K562 (cell line): ENCODE measurements at regions not wholly inside any gene's neighbourhood (a gene's known extent, or its start where the extent isn't known, plus 50 kb on each side); places are given as distances from the start of the nearest gene placed in this dataset.
A peak's percentile ranks its signal among the peaks of the same experiment; 100 is the strongest.

Source experiments
- ATAC-seq: fragments of 200-7000 bp; cut with Tn5 transposase; 3 replicates; pipeline ENCODE4 v1.9.1; 2020; ENCODE audit warnings: moderate library complexity
- BruUV-seq: library from RNA; stranded (reverse); fragments of 400-500 nt; replicated peaks from 2 replicates; lab custom pipeline; 2021; lab: Mats Ljungman, UMichigan
- CTCF ChIA-PET: fragments of 300-600 bp; formaldehyde crosslinking; extraction: SDS; loops from one replicate; lab custom pipeline; 2021; ENCODE audit warnings: low intra/inter-chr PET ratio; lab: Yijun Ruan, JAX
- POLR2A ChIA-PET: fragments of 300-600, 350-650 bp; sonication (Branson Sonifier 250); formaldehyde crosslinking; extraction: SDS; loops from one replicate; lab custom pipeline; 2021; ENCODE audit warnings: antibody characterized with exemption, inconsistent platforms; lab: Yijun Ruan, JAX
- DNase-seq, 4 experiments: peaks; one replicate each; pipeline versions ENCODE4 v3.0.0 to v3.0.0-alpha.2; 2011 to 2018; ENCODE audit warnings: low spot score in 3 of 4, mixed read lengths in 3 of 4; ENCODE audit errors: extremely low read depth in 1 of 4
- FAIRE-seq: peaks from 2 replicates; lab custom pipeline; 2011; peaks lifted over from hg19 to GRCh38; lab: Jason Lieb, UNC
- H2AFZ ChIP-seq: 2 replicates; pipeline ENCODE4 v1.6.0; 2011; ENCODE audit warnings: low read depth, low read length, control low read depth, inconsistent platforms
- H3K27ac ChIP-seq: fragments of 200-600 bp; 3 replicates; pipeline ENCODE4 v1.8.0; 2011; ENCODE audit warnings: low read depth, mild to moderate bottlenecking, control low read depth, inconsistent platforms, low read length, moderate library complexity, mixed read lengths; ENCODE audit errors: extremely low read depth
- H3K27me3 ChIP-seq, 2 experiments: fragments of 300-600 bp in 1 of 2; 2 replicates in 1 of 2; 3 replicates in 1 of 2; pipeline versions ENCODE4 v1.6.0 to v1.8.0; 2011; ENCODE audit warnings: inconsistent platforms in 2 of 2, low read length in 2 of 2, mild to moderate bottlenecking in 1 of 2, mixed read lengths in 1 of 2, moderate library complexity in 1 of 2; ENCODE audit not compliant: control insufficient read depth in 2 of 2, insufficient read depth in 2 of 2
- H3K36me3 ChIP-seq: fragments of 300-600 bp; 3 replicates; pipeline ENCODE4 v1.8.0; 2011; ENCODE audit warnings: mild to moderate bottlenecking, low read length, inconsistent platforms; ENCODE audit not compliant: control insufficient read depth, insufficient read depth
- H3K4me1 ChIP-seq, 2 experiments: fragments of 200-600 bp in 1 of 2; replicated peaks in 1 of 2; 2 replicates in 1 of 2; 3 replicates in 1 of 2; pipeline versions ENCODE4 v1.5.1 to v1.8.0; 2011; ENCODE audit warnings: inconsistent platforms in 2 of 2, low read length in 2 of 2, mild to moderate bottlenecking in 1 of 2, mixed read lengths in 1 of 2, moderate library complexity in 1 of 2; ENCODE audit not compliant: control insufficient read depth in 2 of 2, insufficient read depth in 2 of 2
- H3K4me2 ChIP-seq: 2 replicates; pipeline ENCODE4 v1.6.1; 2011; ENCODE audit warnings: low read length, control low read depth, inconsistent platforms, mixed read lengths; ENCODE audit not compliant: insufficient read depth
- H3K4me3 ChIP-seq: fragments of 200-600 bp; sonication (generic), shearing (Covaris generic); 2 replicates; pipeline ENCODE4 v1.5.1; 2016; ENCODE audit warnings: control low read depth, inconsistent platforms
- H3K79me2 ChIP-seq: fragments of 200-600 bp; 3 replicates; pipeline ENCODE4 v1.8.0; 2011; ENCODE audit warnings: low read length, inconsistent platforms; ENCODE audit not compliant: control insufficient read depth, insufficient read depth
- H3K9ac ChIP-seq, 2 experiments: 2 replicates each; pipeline versions ENCODE4 v1.6.0 to v1.6.1; 2011; ENCODE audit warnings: low read depth in 2 of 2, low read length in 2 of 2, control low read depth in 1 of 2, inconsistent platforms in 1 of 2, mild to moderate bottlenecking in 1 of 2, mixed read lengths in 1 of 2; ENCODE audit not compliant: insufficient read depth in 1 of 2
- H3K9me1 ChIP-seq: one replicate; pipeline ENCODE4 v1.6.0; 2011; ENCODE audit warnings: inconsistent platforms, mild to moderate bottlenecking, low read length, moderate library complexity; ENCODE audit not compliant: control insufficient read depth, insufficient read depth
- H3K9me3 ChIP-seq: replicated peaks from 2 replicates; pipeline ENCODE4 v1.5.1; 2011; ENCODE audit warnings: low read depth, low read length, inconsistent platforms; ENCODE audit not compliant: control insufficient read depth, insufficient read depth
- H4K20me1 ChIP-seq: replicated peaks from 2 replicates; pipeline ENCODE4 v1.6.1; 2011; ENCODE audit warnings: low read length, inconsistent platforms, mixed read lengths; ENCODE audit not compliant: control insufficient read depth, insufficient read depth
- GTF2F1 ChIP-seq: IDR thresholded peaks from 2 replicates; pipeline ENCODE4 v1.6.1; 2011; ENCODE audit warnings: low read depth, low read length, improper control_type of control experiment
- NFIC ChIP-seq: fragments of 450-650 bp; IDR thresholded peaks from 2 replicates; pipeline ENCODE4 v1.6.1; 2017; ENCODE audit warnings: mild to moderate bottlenecking, inconsistent platforms
- RBFOX2 ChIP-seq: fragments of 200-400 bp; formaldehyde crosslinking; IDR thresholded peaks from 2 replicates; pipeline ENCODE4 v1.6.1; 2017; ENCODE audit warnings: low read depth, mild to moderate bottlenecking, low read length, moderate library complexity
- VEZF1 ChIP-seq: fragments of 200-800 bp; sonication (Bioruptor generic); IDR thresholded peaks from 2 replicates; pipeline ENCODE4 v1.6.1; 2017; ENCODE audit warnings: missing genetic modification characterization, missing compliant biosample characterization
- ZBTB7A ChIP-seq: IDR thresholded peaks from 2 replicates; pipeline ENCODE4 v1.6.1; 2011; ENCODE audit warnings: low read depth, mild to moderate bottlenecking, low read length, moderate library complexity, borderline replicate concordance; ENCODE audit not compliant: control insufficient read depth
- ZNF318 ChIP-seq, 2 experiments: fragments of 450-650 bp; IDR thresholded peaks; 2 replicates each; pipeline ENCODE4 v1.6.1; 2016; ENCODE audit warnings: mild to moderate bottlenecking in 2 of 2, borderline replicate concordance in 1 of 2, low read depth in 1 of 2, moderate library complexity in 1 of 2
- WGBS: fragments of 100-300 bp; shearing (Covaris generic); methylation state at CpG from one replicate; pipeline ENCODE4 v1.1.6; 2016; ENCODE audit warnings: low coverage, mixed read lengths; ENCODE audit not compliant: insufficient coverage; ENCODE audit errors: missing lambda C conversion rate; 5-methylcytosine and 5-hydroxymethylcytosine counted together
- in situ Hi-C: fragments of 300-500 bp; cut with MboI; formaldehyde crosslinking; loops from 4 replicates; pipeline ENCODE4 v1.15.0; 2018; ENCODE audit warnings: inconsistent platforms, mixed read lengths
- intact Hi-C: fragments of 100-400 bp; cut with micrococcal nuclease; formaldehyde crosslinking; loops from 2 replicates; pipeline ENCODE4 v1.14.2; 2022

DNA sequence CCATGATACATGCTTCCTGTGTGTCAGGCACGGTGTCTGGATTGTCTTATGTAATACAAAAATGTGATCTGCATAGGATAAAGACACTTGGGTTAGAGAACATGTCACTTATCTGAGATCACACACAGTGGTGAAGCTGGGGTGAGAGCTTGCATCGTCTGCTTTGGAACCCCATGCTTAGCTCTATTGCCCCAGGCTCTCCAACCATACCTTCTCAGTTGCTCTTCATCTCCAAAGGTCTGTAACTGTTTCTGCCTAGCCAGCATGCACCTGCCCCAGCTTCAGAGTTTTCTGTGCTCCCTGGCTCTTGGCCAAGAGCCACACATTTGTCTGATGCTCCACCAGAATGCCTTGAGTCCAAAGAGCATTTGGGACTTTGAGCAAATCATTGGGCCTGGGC is 93.9 kb upstream of the COG2 start:
- FAIRE-seq (no peak), ATAC-seq (no peak), DNase-seq (no peak)
- Histone ChIP-seq H2AFZ (no peak overlapping the region), H3K4me2 (no peak overlapping the region), H3K9ac (no peak overlapping the region), H3K9me1 (no peaks in the 10 kb centered on the region), H3K9me3 (no peaks in the 10 kb centered on the region), H3K4me1 (no peaks in the 10 kb centered on the region), H3K4me3 (no peak overlapping the region), H3K36me3 (no peaks in the 10 kb centered on the region), H3K27ac (no peak overlapping the region), H3K79me2 (no peaks in the 10 kb centered on the region), H3K27me3 (no peaks in the 10 kb centered on the region; a peak in 2 of 5 replicates), H4K20me1 (no peaks in the 10 kb centered on the region; the same call in none of the 2 replicates)
- ChIA-PET CTCF (no interaction called here), POLR2A (no interaction called here)
- WGBS = 0% methylated on average over 2 of the region's 2 CpGs
- BruUV-seq = no TSS peak
- in situ Hi-C loops (no loop called here), intact Hi-C loops (no loop called here)
- TF ChIP-seq GTF2F1 (no peak), NFIC (peak; percentile 27; the same call in 1 of the 2 replicates)
- TF ChIP-seq, all 486 proteins: peak for 1

DNA sequence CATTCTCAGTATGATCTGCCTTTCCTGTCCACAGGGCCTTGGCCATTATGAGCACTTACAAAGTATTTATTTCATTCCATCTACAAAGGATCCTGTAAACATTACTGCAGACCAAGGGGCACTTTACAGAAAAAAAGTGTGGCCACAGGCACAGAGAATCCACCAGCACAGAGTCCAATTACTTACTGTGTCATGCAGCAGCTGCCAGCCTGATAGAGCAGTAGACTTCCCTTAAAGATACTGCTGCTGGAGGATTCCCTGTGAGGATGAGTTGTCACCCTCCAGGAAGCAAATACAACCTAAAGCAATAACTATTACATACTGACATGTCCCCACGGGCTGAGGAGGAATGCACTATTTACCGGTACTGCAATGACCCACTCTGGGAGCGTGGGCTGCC is 97.1 kb upstream of the COG2 start:
- BruUV-seq = no TSS peak
- ChIA-PET POLR2A (no interaction called here), CTCF (no interaction called here)
- in situ Hi-C loops (no loop called here), intact Hi-C loops (no loop called here)
- 0% methylated on average over 3 of the region's 3 CpGs for WGBS
- Histone ChIP-seq H3K4me3 (no peak overlapping the region), H2AFZ (no peak overlapping the region), H3K4me1 (no peaks in the 10 kb centered on the region), H3K9me1 (no peaks in the 10 kb centered on the region), H3K79me2 (no peaks in the 10 kb centered on the region), H3K4me2 (no peak overlapping the region), H3K27me3 (no peaks in the 10 kb centered on the region; a peak in 2 of 5 replicates), H3K9ac (no peak overlapping the region), H3K9me3 (no peaks in the 10 kb centered on the region), H3K36me3 (no peaks in the 10 kb centered on the region), H3K27ac (no peak overlapping the region; the same call in 2 of the 3 replicates), H4K20me1 (no peaks in the 10 kb centered on the region; the same call in none of the 2 replicates)
- no peak for FAIRE-seq
- ATAC-seq = no peak
- no peak for DNase-seq
- TF ChIP-seq ZBTB7A (no peak), RBFOX2 (no peak), ZNF318 (IDR thresholded peaks at IDR 0.05; ENCODE audit: borderline replicate concordance in 1 of 2, low read depth in 1 of 2) (no peak), VEZF1 (no peak)
